ENCODE measurements at regions not wholly inside any gene's neighbourhood (a gene's known extent, or its start where the extent isn't known, plus 50 kb on each side); places are given as distances from the start of the nearest gene placed in this dataset.

- no peak overlapping the region for H4K8ac ChIP-seq (ENCODE audit: low read depth in 2 of 2, low read length in 2 of 2)
- no peak overlapping the region for H3K14ac ChIP-seq (replicated peaks; ENCODE audit: low read depth, low read length)
- H3K4ac ChIP-seq (ENCODE audit: low read depth, low read length) = no peak overlapping the region
- ATAC-seq (ENCODE audit: low read depth) = no peak
- TF ChIP-seq CHD1 (IDR thresholded peaks at IDR 0.05; ENCODE audit: low read depth, low read length) (no peak), CEBPB (IDR thresholded peaks at IDR 0.05; ENCODE audit: low read depth, low read length) (no peak), MAZ (IDR thresholded peaks at IDR 0.05; ENCODE audit: borderline replicate concordance, low read depth, low read length) (no peak), POLR2A (IDR thresholded peaks at IDR 0.05; ENCODE audit: low read depth, low read length) (no peak), CTCF (conservative IDR thresholded peaks at IDR 0.05; ENCODE audit: low read depth, low read length) (no peak), FOS (IDR thresholded peaks at IDR 0.05; ENCODE audit: low read depth, low read length) (no peak)
- H4K5ac ChIP-seq (ENCODE audit: low read depth, low read length) = no peak overlapping the region
- no peak overlapping the region for H2BK120ac ChIP-seq (ENCODE audit: low read depth, low read length)
- ChIA-PET CTCF (no interaction called here), POLR2A (ENCODE audit: unreplicated experiment) (no interaction called here)
- H3K79me1 ChIP-seq (ENCODE audit: low read depth in 1 of 2, low read length in 2 of 2) = no peaks in the 10 kb centered on the region
- intact Hi-C loops (cut with micrococcal nuclease) = loop anchor here (10.0 kb wide), 1 partner anchor 63 kb away; no protein-coding TSS in a partner anchor
- H3K56ac ChIP-seq (ENCODE audit: extremely low read depth, insufficient read depth, low read length) = no peak overlapping the region
- H2BK20ac ChIP-seq (ENCODE audit: low read depth, low read length) = no peak overlapping the region
- no TSS peak for BruUV-seq (replicated peaks)
- no peak overlapping the region for H2AK9ac ChIP-seq (replicated peaks; ENCODE audit: low read depth, low read length, poor library complexity)
- no peaks in the 10 kb centered on the region; the same call in 1 of the 2 replicates for H3K27me3 ChIP-seq (ENCODE audit: control insufficient read depth, insufficient read depth, low read length)
- no peaks in the 10 kb centered on the region for H4K20me1 ChIP-seq (ENCODE audit: insufficient read depth, low read length)
- no peak overlapping the region for H3K9ac ChIP-seq (ENCODE audit: low read depth, low read length)
- H2AK5ac ChIP-seq (ENCODE audit: low read depth, low read length) = no peak overlapping the region
- no peaks in the 10 kb centered on the region for H3K9me3 ChIP-seq (ENCODE audit: control insufficient read depth, insufficient read depth, low read length)
- no peak overlapping the region for H2AFZ ChIP-seq (replicated peaks; ENCODE audit: low read length, poor library complexity)
- no peak for DNase-seq
- H3K9me1 ChIP-seq (ENCODE audit: insufficient read depth, low read length) = no peaks in the 10 kb centered on the region
- no CpG with 5 or more reads among the region's 2 CpGs for WGBS, 2 experiments (ENCODE audit: extremely low coverage in 2 of 2, insufficient read length in 1 of 2)
- H3K36me3 ChIP-seq (ENCODE audit: control insufficient read depth, insufficient read depth, low read length) = no peaks in the 10 kb centered on the region
- no peak overlapping the region for H3K4me3 ChIP-seq (ENCODE audit: insufficient read depth, low read depth, low read length)
- H2BK5ac ChIP-seq (ENCODE audit: low read depth, low read length, poor library complexity, severe bottlenecking) = no peak overlapping the region
- dilution Hi-C loops (cut with HindIII; ENCODE audit: low sequenced_read_pairs, unreplicated experiment) = no loop called here
- H4K91ac ChIP-seq (ENCODE audit: insufficient read depth, low read depth, low read length) = no peak overlapping the region
- no peak overlapping the region for H3K23ac ChIP-seq (ENCODE audit: low read depth, low read length)
- in situ Hi-C loops (cut with MboI; ENCODE audit: low sequenced_read_pairs) = no loop called here
- H3K4me2 ChIP-seq (ENCODE audit: low read depth, low read length) = no peak overlapping the region
- H3K4me1 ChIP-seq (ENCODE audit: control insufficient read depth, insufficient read depth, low read length) = no peaks in the 10 kb centered on the region
- no peak overlapping the region for H3K27ac ChIP-seq (ENCODE audit: insufficient read depth, low read length)
- no peak overlapping the region for H3K18ac ChIP-seq (ENCODE audit: low read depth, low read length)
- no peak overlapping the region for H2BK15ac ChIP-seq (ENCODE audit: low read depth, low read length)
These were observed 105.3 kb upstream of the CHMP2B start for GRCh38 chr3:87121856-87122255.
